KMS-11 (cell line): ENCODE measurements at regions not wholly inside any gene's neighbourhood (a gene's known extent, or its start where the extent isn't known, plus 50 kb on each side); places are given as distances from the start of the nearest gene placed in this dataset.

ENCODE experiments used
- H2AFZ ChIP-seq: fragments of 200-600 bp; sonication (generic); 2 replicates; pipeline ENCODE4 v1.6.1; 2016; ENCODE audit warnings: antibody characterized with exemption, mixed run types, low read depth
- H3K27ac ChIP-seq: fragments of 200-600 bp; sonication (generic); 2 replicates; pipeline ENCODE4 v1.6.1; 2016; ENCODE audit warnings: mild to moderate bottlenecking, mixed run types
- H3K27me3 ChIP-seq: fragments of 200-600 bp; sonication (generic); 2 replicates; pipeline ENCODE4 v1.6.1; 2017; ENCODE audit warnings: mild to moderate bottlenecking, low read depth, mixed run types, moderate library complexity; ENCODE audit not compliant: insufficient read depth
- H3K36me3 ChIP-seq: fragments of 200-600 bp; sonication (generic); 2 replicates; pipeline ENCODE4 v1.6.1; 2017; ENCODE audit warnings: mild to moderate bottlenecking, mixed run types; ENCODE audit not compliant: insufficient read depth
- H3K4me1 ChIP-seq: fragments of 200-600 bp; sonication (generic); 2 replicates; pipeline ENCODE4 v1.6.1; 2016; ENCODE audit warnings: mild to moderate bottlenecking, low read depth, mixed run types; ENCODE audit not compliant: poor library complexity, severe bottlenecking
- H3K4me2 ChIP-seq: fragments of 200-600 bp; sonication (generic); 2 replicates; pipeline ENCODE4 v1.7.0; 2016; ENCODE audit warnings: mild to moderate bottlenecking, mixed run types
- H3K4me3 ChIP-seq: fragments of 200-600 bp; sonication (generic); IDR thresholded peaks from 2 replicates; pipeline ENCODE4 v1.6.1; 2017; ENCODE audit warnings: low read depth, low read length, mixed read lengths; ENCODE audit not compliant: insufficient read depth
- H3K79me2 ChIP-seq: fragments of 200-600 bp; sonication (generic); 2 replicates; pipeline ENCODE4 v1.6.1; 2016; ENCODE audit warnings: low read depth, mixed run types; ENCODE audit not compliant: insufficient read depth
- H3K9ac ChIP-seq: fragments of 200-600 bp; sonication (generic); 2 replicates; pipeline ENCODE4 v1.6.1; 2016; ENCODE audit warnings: mild to moderate bottlenecking, mixed run types
- H4K20me1 ChIP-seq: fragments of 200-600 bp; sonication (generic); 2 replicates; pipeline ENCODE4 v1.6.1; 2016; ENCODE audit warnings: mild to moderate bottlenecking, mixed run types; ENCODE audit not compliant: insufficient read depth
- CTCF ChIP-seq: fragments of 200-600 bp; sonication (generic); conservative IDR thresholded peaks from 2 replicates; pipeline ENCODE4 v1.6.1; 2017; ENCODE audit warnings: low read depth, mild to moderate bottlenecking, antibody characterized with exemption, low read length, moderate library complexity, mixed read lengths

- Histone ChIP-seq H3K4me3 (no peak overlapping the region), H3K9ac (no peak overlapping the region), H3K27ac (no peak overlapping the region), H3K4me2 (no peak overlapping the region), H4K20me1 (no peaks in the 10 kb centered on the region), H3K36me3 (no peaks in the 10 kb centered on the region), H3K79me2 (no peaks in the 10 kb centered on the region), H3K27me3 (no peaks in the 10 kb centered on the region), H2AFZ (no peak overlapping the region), H3K4me1 (no peaks in the 10 kb centered on the region)
- TF ChIP-seq CTCF = no peak
These were observed 164.7 kb downstream of the SETD4 start for GRCh38 chr21:35895598-35895997.

GRCh38 chr21:35893156-35893555 is 167.2 kb downstream of the SETD4 start:
- Histone ChIP-seq H3K79me2 (no peaks in the 10 kb centered on the region), H3K9ac (no peak overlapping the region), H3K4me2 (no peak overlapping the region), H3K27me3 (no peaks in the 10 kb centered on the region), H3K36me3 (no peaks in the 10 kb centered on the region), H4K20me1 (no peaks in the 10 kb centered on the region), H3K4me3 (no peak overlapping the region), H3K4me1 (no peaks in the 10 kb centered on the region), H3K27ac (no peak overlapping the region), H2AFZ (no peak overlapping the region)
- TF ChIP-seq CTCF = no peak

GRCh38 chr21:35886887-35887286 is 173.4 kb downstream of the SETD4 start:
- Histone ChIP-seq H2AFZ (no peak overlapping the region), H3K79me2 (no peaks in the 10 kb centered on the region), H3K27ac (no peak overlapping the region), H4K20me1 (no peaks in the 10 kb centered on the region), H3K4me3 (no peak overlapping the region), H3K4me1 (no peaks in the 10 kb centered on the region), H3K27me3 (no peaks in the 10 kb centered on the region), H3K4me2 (no peak overlapping the region), H3K9ac (no peak overlapping the region), H3K36me3 (no peaks in the 10 kb centered on the region)
- no peak for TF ChIP-seq CTCF

GRCh38 chr21:35885942-35886541 is 174.3 kb downstream of the SETD4 start:
- Histone ChIP-seq H3K36me3 (no peaks in the 10 kb centered on the region), H4K20me1 (no peaks in the 10 kb centered on the region), H3K4me2 (no peak overlapping the region), H3K4me3 (no peak overlapping the region), H3K79me2 (no peaks in the 10 kb centered on the region), H2AFZ (no peak overlapping the region), H3K27ac (no peak overlapping the region), H3K4me1 (no peaks in the 10 kb centered on the region), H3K9ac (no peak overlapping the region), H3K27me3 (no peaks in the 10 kb centered on the region)
- TF ChIP-seq CTCF = no peak
